ENCODE measurements at regions not wholly inside any gene's neighbourhood (a gene's known extent, or its start where the extent isn't known, plus 50 kb on each side); places are given as distances from the start of the nearest gene placed in this dataset.

- no peak overlapping the region for H3K9ac ChIP-seq (replicated peaks; ENCODE audit: extremely low read depth, insufficient read depth, low read length)
- H3K4me2 ChIP-seq (ENCODE audit: insufficient read depth, low read length) = no peak overlapping the region
- H3K9me3 ChIP-seq (replicated peaks; ENCODE audit: control insufficient read depth, insufficient read depth, low read length) = no peaks in the 10 kb centered on the region
- no peak overlapping the region for H3K4me3 ChIP-seq (replicated peaks in 1 of 3; ENCODE audit: insufficient read depth in 1 of 3, low read depth in 1 of 3, low read length in 3 of 3)
- ChIA-PET POLR2A (no interaction called here), CTCF (no interaction called here)
- FAIRE-seq = no peak
- H3K4me1 ChIP-seq (ENCODE audit: control insufficient read depth, extremely low read depth, insufficient read depth, low read length) = no peaks in the 10 kb centered on the region
- H3K36me3 ChIP-seq (ENCODE audit: control insufficient read depth in 2 of 2, extremely low read depth in 1 of 2, insufficient read depth in 2 of 2, low read length in 2 of 2) = no peaks in the 10 kb centered on the region
- H3K79me2 ChIP-seq (ENCODE audit: control insufficient read depth, insufficient read depth, low read length) = no peaks in the 10 kb centered on the region
- H3K27me3 ChIP-seq (ENCODE audit: control insufficient read depth in 2 of 2, insufficient read depth in 2 of 2, low read length in 2 of 2) = no peaks in the 10 kb centered on the region
- no TSS peak for BruUV-seq (replicated peaks)
- H3K27ac ChIP-seq (ENCODE audit: insufficient read depth, low read depth, low read length) = no peak overlapping the region
- no peak overlapping the region for H2AFZ ChIP-seq (ENCODE audit: low read depth, low read length)
- intact Hi-C loops (cut with micrococcal nuclease) = no loop called here
- H4K20me1 ChIP-seq (replicated peaks; ENCODE audit: control insufficient read depth, extremely low read depth, insufficient read depth, low read length) = no peaks in the 10 kb centered on the region
- no peaks in the 10 kb centered on the region for H3K9me1 ChIP-seq (replicated peaks; ENCODE audit: control insufficient read depth, extremely low read depth, insufficient read depth, low read length)
- dilution Hi-C loops (cut with MboI; ENCODE audit: extremely low pct_ligation_motif_present, low sequenced_read_pairs) = no loop called here
- TF ChIP-seq, protein P1, sequence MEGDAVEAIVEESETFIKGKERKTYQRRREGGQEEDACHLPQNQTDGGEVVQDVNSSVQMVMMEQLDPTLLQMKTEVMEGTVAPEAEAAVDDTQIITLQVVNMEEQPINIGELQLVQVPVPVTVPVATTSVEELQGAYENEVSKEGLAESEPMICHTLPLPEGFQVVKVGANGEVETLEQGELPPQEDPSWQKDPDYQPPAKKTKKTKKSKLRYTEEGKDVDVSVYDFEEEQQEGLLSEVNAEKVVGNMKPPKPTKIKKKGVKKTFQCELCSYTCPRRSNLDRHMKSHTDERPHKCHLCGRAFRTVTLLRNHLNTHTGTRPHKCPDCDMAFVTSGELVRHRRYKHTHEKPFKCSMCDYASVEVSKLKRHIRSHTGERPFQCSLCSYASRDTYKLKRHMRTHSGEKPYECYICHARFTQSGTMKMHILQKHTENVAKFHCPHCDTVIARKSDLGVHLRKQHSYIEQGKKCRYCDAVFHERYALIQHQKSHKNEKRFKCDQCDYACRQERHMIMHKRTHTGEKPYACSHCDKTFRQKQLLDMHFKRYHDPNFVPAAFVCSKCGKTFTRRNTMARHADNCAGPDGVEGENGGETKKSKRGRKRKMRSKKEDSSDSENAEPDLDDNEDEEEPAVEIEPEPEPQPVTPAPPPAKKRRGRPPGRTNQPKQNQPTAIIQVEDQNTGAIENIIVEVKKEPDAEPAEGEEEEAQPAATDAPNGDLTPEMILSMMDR (IDR thresholded peaks at IDR 0.05; ENCODE audit: extremely low read depth in 1 of 2, insufficient read depth in 1 of 2, low read depth in 1 of 2, low read length in 2 of 2) = no peak
- no peak for TF ChIP-seq GATA2 (IDR thresholded peaks at IDR 0.05; ENCODE audit: insufficient read depth, insufficient read length, low read depth, low read length)
- no peak for TF ChIP-seq POLR2A (IDR thresholded peaks at IDR 0.05; ENCODE audit: low read depth, low read length)
- TF ChIP-seq JUN (IDR thresholded peaks at IDR 0.05; ENCODE audit: borderline replicate concordance, insufficient read depth, insufficient read length, low read depth) = no peak
- TF ChIP-seq MYC (IDR thresholded peaks at IDR 0.05; ENCODE audit: low read depth, low read length) = no peak
- no peak for TF ChIP-seq FOS (IDR thresholded peaks at IDR 0.05; ENCODE audit: borderline replicate concordance, insufficient read depth, low read length)
- TF ChIP-seq, protein P2, sequence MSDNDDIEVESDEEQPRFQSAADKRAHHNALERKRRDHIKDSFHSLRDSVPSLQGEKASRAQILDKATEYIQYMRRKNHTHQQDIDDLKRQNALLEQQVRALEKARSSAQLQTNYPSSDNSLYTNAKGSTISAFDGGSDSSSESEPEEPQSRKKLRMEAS (IDR thresholded peaks at IDR 0.05; ENCODE audit: insufficient read depth, insufficient read length) = no peak
- TF ChIP-seq EZH2 (IDR thresholded peaks at IDR 0.05; ENCODE audit: borderline replicate concordance, low read depth, low read length, severe bottlenecking) = no peak
- no peak for DNase-seq (ENCODE audit: low read depth, low spot score)
Observed at GRCh38 chr2:206388698-206389097, 54.6 kb upstream of the ADAM23 start.

All from endothelial cell of umbilical vein (primary cell).